ENCODE measurements at regions not wholly inside any gene's neighbourhood (a gene's known extent, or its start where the extent isn't known, plus 50 kb on each side); places are given as distances from the start of the nearest gene placed in this dataset.

GRCh38 chr4:60759518-60760245 lies 440.4 kb upstream of the ADGRL3 start:
- TF ChIP-seq POLR2A (IDR thresholded peaks at IDR 0.05; ENCODE audit: low read length) (no peak), GATA1 (IDR thresholded peaks at IDR 0.05; ENCODE audit: low read depth, low read length) (no peak)

Data from erythroblast (primary cell).